ENCODE measurements at regions not wholly inside any gene's neighbourhood (a gene's known extent, or its start where the extent isn't known, plus 50 kb on each side); places are given as distances from the start of the nearest gene placed in this dataset.

- DNase-seq (ENCODE audit: low spot score), result no peak
These were observed 538.5 kb upstream of the JAG1 start for GRCh38 chr20:11212272-11212671.

GRCh38 chr20:11212902-11213301 lies 539.1 kb upstream of the JAG1 start:
- no peak for DNase-seq (ENCODE audit: low spot score)

GRCh38 chr20:11214256-11214840 lies 540.5 kb upstream of the JAG1 start:
- no peak for DNase-seq (ENCODE audit: low spot score)

- no peak for DNase-seq (ENCODE audit: low spot score)
These were observed 542.9 kb upstream of the JAG1 start for GRCh38 chr20:11216451-11217314.

GRCh38 chr20:11217326-11218172 lies 543.8 kb upstream of the JAG1 start:
- DNase-seq (ENCODE audit: low spot score), result no peak

GRCh38 chr20:11218173-11218680 lies 544.4 kb upstream of the JAG1 start:
- no peak for DNase-seq (ENCODE audit: low spot score)

- DNase-seq (ENCODE audit: low spot score), result no peak
These were observed 545.4 kb upstream of the JAG1 start for GRCh38 chr20:11219192-11219591.

GRCh38 chr20:11221046-11221445 lies 547.2 kb upstream of the JAG1 start:
- DNase-seq (ENCODE audit: low spot score), result no peak

- no peak for DNase-seq (ENCODE audit: low spot score)
These were observed 548.4 kb upstream of the JAG1 start for GRCh38 chr20:11222243-11222642.

GRCh38 chr20:11227602-11228001 lies 553.8 kb upstream of the JAG1 start:
- DNase-seq (ENCODE audit: low spot score), result no peak

- DNase-seq (ENCODE audit: low spot score), result no peak
These were observed 556.0 kb upstream of the JAG1 start for GRCh38 chr20:11229772-11230171.

GRCh38 chr20:11230999-11231398 lies 557.2 kb upstream of the JAG1 start:
- no peak for DNase-seq (ENCODE audit: low spot score)

- no peak for DNase-seq (ENCODE audit: low spot score)
These were observed 558.2 kb upstream of the JAG1 start for GRCh38 chr20:11231742-11232648.

- no peak for DNase-seq (ENCODE audit: low spot score)
These were observed 559.1 kb upstream of the JAG1 start for GRCh38 chr20:11232896-11233295.

GRCh38 chr20:11234181-11234580 lies 560.4 kb upstream of the JAG1 start:
- DNase-seq (ENCODE audit: low spot score), result no peak

- DNase-seq (ENCODE audit: low spot score), result no peak
These were observed 560.8 kb upstream of the JAG1 start for GRCh38 chr20:11234608-11235007.

GRCh38 chr20:11235058-11235457 lies 561.3 kb upstream of the JAG1 start:
- no peak for DNase-seq (ENCODE audit: low spot score)

- DNase-seq (ENCODE audit: low spot score), result no peak
These were observed 568.5 kb upstream of the JAG1 start for GRCh38 chr20:11242320-11242719.

GRCh38 chr20:11245431-11245830 lies 571.6 kb upstream of the JAG1 start:
- DNase-seq (ENCODE audit: low spot score), result no peak

GRCh38 chr20:11246251-11246775 lies 572.5 kb upstream of the JAG1 start:
- no peak for DNase-seq (ENCODE audit: low spot score)
